Amniotic epithelial cell (primary cell): ENCODE measurements at regions not wholly inside any gene's neighbourhood (a gene's known extent, or its start where the extent isn't known, plus 50 kb on each side); places are given as distances from the start of the nearest gene placed in this dataset.
"Not testable (repeated sequence)": the region's sequence is repeated elsewhere in the genome, so short reads cannot be mapped to it uniquely, and the experiment has no call there.

ENCODE experiments used
- DNase-seq: peaks from one replicate; pipeline ENCODE4 v3.0.0-alpha.2; 2010; ENCODE audit warnings: low read depth

DNA sequence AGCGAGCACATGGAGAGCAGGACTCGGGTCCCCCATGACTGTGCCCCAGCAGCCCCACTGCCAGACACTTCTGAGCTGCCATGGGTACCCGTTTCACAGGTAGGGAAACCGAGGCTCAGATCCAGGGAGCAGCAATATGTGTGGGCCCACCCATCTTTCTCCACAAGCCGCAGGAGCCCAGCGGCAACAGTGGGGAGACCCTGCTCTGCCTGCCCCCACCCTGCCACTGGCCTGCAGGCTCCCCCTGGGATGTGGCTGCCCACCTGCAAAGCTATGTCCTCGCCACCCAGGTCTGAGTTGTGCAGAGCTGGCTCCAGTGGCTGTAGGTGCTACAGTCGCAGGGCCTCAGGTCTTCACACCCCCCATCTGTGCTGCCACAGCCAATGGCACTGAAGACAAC, 50.6 kb upstream of the C1QTNF9B start:
- no peak for DNase-seq

GRCh38 chr13:23949200-23949599, 51.9 kb upstream of the C1QTNF9B start:
- no peak for DNase-seq

- no peak for DNase-seq
These were observed 52.4 kb upstream of the C1QTNF9B start for GRCh38 chr13:23949736-23950135.

DNA sequence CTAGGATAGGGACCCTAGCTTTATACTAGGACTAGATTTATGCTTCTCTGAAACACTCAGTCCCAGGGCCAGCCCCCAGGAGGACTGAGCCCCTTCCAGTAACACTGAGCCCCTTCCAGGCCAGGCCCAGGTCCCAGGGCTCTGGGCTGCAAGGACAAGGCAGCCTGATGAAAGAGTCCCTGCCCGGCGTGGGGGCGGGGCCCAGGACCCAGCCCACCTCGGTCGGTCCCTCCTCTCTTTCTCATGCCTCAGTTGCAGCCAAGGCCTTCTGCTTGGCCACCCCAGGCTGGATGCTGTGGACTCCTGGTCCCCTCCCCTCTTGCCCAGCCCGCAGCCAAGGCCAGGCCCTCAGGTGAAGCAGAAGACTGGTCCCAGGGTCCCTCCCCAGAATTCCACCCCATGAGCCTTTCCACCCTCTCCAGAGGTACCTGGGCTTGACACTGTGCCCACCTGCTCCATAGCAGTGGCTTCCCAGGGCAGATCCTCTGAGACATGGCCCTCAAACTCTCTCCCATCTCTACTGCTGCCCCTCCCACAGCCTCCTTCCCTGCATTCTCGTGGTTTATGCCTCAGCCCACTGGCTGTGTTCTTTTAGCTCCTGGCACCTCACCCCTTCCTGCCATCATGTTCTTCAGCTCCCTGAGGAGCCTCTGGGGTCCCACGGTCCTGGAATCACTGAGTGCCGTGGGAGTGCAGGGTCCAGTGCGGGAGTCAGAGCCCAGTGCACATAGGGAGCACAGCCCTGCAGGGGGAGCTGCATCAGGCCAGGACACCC, 53.6 kb upstream of the C1QTNF9B start:
- no peak for DNase-seq

DNA sequence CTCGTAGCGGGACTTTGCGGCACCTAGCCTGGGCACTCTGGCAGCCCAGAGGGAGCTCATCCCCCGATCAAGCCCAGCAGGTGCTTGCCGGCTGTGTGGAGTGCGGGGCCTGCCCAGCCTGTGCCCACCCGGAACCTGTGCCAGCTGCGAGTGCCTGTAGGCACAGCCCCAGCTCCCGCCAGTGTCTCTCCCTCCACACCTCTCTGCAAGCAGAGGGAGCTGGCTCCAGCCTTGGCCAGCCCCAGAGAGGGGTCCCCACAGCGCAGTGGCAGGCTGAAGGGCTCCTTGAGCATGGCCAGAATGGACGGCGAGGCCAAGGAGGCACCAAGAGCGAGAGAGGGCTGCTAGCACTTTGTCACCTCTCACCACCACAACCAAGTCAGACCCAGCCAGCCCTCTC, 55.5 kb upstream of the C1QTNF9B start:
- no peak for DNase-seq

GRCh38 chr13:23953860-23954512, 56.7 kb upstream of the C1QTNF9B start:
- no peak for DNase-seq

DNA sequence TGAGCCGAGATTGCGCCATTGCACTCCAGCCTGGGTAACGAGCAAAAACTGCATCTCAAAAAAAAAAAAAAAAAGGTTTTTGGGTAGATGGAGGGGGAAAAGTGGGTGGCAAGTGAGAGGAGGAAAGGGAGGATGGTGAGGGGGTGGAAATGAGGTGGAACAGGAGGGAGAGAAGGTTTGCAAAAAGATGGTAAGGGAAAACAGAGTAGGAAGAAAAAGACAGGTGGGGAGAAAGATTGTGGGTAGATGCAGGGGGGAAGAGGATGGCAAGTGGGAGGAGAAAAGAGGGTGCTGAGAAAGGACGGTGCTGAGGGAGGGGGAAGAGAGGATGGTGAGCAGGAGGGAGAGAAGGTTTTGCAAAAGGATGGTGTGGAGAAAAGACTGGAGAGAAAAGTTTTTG, 57.8 kb upstream of the C1QTNF9B start:
- no peak for DNase-seq

DNA sequence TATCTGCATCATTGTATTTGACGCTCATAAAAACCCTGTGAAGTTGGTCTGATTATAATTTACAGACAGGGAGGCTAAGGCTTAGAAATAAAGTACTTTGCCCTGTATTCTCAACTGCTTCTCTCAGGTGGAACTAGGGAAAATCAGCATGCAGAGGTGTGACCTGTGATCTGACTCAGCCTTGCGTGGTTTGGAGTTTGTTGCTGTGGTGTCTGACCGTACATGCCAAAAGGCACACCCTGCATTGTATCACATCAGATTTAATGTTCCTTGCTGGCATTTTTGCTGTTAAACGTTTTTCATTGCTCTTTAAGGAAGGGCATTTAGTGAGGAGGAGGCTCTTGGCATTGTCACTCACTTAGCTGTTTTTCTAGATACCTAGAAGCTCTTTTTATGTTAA, 58.8 kb upstream of the C1QTNF9B start:
- DNase-seq: peak; percentile 72

DNA sequence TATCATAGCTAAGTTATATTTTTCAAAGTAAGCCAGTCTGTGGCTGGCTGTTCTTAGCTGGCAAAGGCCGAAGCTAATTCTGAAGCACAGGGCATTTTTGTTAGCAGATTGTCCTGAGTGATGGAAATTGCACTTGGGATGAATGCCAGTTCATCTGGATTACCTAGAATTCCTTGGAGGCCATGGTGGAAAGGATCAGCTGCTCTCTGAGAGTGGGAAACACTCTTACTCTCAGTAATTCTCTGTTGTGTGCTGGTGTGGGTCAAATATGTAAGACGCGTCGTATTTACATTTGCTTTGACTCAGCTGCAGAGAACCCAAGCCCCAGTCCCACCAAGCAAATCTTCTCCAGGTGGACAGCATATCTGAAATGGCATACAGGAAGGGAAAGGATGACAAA, 60.7 kb upstream of the C1QTNF9B start:
- no peak for DNase-seq

DNA sequence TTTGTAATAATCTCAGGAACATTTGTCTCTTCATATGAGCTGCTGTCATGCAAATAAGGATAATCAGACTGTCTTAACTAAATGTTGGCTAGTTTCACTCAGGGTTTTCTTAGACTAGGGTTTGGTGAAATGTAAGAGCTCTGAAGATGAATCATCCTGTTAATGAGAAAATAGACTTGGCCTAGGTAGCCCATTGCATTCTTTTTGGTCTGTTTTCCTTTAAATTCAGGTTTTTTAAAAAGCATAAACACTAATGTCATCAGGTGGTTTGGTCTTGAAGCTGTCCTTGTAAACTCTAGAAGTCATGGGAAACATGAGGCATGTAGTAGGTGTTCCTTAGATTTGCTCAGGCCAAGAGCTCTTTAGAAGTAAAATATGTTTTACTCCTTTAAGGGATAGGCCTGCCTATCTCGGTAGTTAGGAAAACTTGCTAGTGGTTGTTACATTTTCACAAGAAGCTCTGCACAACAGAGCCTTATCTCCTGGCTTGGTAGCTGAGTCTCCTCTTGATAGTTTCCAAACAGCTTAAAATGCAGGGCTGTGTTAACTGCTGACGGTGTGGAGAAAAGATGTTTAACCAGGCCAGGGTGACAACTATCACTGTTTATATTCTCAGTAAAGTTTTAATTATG, 62.0 kb upstream of the C1QTNF9B start:
- peak; percentile 52 for DNase-seq

DNA sequence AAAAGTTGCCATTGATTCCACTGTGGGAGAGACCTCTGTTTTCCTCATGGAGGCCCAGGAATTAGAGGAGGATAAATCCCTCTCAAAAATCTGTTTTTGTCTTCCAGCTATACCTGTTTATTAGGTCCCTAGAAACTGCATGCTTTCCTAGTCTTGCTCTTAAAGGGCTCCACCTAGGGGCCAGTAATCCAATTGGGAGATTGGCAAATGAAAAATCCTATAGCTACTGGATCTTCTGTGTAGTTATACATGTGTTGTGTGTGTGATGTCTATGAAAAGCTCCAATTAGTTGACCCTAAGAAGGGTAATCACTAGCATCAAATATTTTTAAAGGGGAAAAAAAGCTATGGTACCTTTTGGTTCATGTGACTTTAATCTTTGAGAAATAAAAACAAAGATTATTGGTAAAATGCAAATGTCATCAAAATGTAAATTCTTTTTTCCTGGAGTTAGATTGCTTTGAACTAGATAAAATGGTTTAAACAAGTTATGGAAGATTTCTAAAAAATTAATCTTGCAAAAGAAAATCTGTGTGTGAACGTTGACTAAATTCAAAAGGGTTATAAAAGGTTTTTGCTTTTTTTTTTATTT, 63.4 kb upstream of the C1QTNF9B start:
- DNase-seq: peak; percentile 53

GRCh38 chr13:23963184-23963931, 66.1 kb upstream of the C1QTNF9B start:
- DNase-seq: no peak

- DNase-seq: peak; percentile 29
These were observed 66.6 kb upstream of the C1QTNF9B start for GRCh38 chr13:23963947-23964346.

GRCh38 chr13:23965346-23965745, 68.0 kb upstream of the C1QTNF9B start:
- DNase-seq: no peak

GRCh38 chr13:23966221-23966690, 69.0 kb upstream of the C1QTNF9B start:
- DNase-seq: no peak

GRCh38 chr13:23966691-23967615, 69.7 kb upstream of the C1QTNF9B start:
- no peak for DNase-seq

DNA sequence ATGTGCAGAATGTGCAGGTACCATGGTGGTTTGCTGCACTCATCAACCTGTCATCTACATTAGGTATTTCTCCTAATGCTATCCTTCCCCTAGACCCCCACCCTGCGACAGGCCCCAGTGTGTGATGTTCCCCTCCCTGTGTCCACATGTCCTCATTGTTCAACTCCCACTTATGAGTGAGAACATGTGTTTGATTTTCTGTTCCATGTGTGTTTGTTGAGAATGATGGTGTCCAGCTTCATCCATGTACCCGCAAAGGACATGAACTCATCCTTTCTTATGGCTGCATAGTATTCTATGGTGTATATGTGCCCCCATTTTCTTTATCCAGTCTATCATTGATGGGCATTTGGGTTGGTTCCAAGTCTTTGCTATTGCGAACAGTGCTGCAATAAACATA, 70.5 kb upstream of the C1QTNF9B start:
- DNase-seq: not testable (repeated sequence)

DNA sequence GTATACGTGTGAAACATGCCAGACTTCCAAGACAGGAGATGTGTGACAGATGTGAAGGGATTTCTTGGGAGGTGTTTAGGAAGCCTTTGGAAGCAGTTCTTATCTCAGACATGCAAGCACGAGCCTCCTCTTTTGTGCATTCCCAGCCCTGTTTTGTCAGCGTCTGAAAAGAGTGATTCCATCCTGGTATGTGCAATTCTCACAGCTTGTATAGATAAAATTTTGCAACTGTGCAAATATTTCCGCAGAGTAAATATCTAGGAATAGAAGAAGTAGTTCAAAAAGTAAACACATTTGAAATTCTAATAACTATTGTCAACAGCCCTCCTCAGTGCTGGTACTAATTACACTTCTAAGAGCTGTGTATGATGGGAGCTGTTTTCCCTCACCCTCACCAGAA, 72.3 kb upstream of the C1QTNF9B start:
- DNase-seq: peak; percentile 94

GRCh38 chr13:23979361-23980159, 82.3 kb upstream of the C1QTNF9B start:
- peak; percentile 84 for DNase-seq

GRCh38 chr13:23980160-23980551, 82.9 kb upstream of the C1QTNF9B start:
- DNase-seq: peak; percentile 83
